ENCODE measurements at regions not wholly inside any gene's neighbourhood (a gene's known extent, or its start where the extent isn't known, plus 50 kb on each side); places are given as distances from the start of the nearest gene placed in this dataset.

DNA sequence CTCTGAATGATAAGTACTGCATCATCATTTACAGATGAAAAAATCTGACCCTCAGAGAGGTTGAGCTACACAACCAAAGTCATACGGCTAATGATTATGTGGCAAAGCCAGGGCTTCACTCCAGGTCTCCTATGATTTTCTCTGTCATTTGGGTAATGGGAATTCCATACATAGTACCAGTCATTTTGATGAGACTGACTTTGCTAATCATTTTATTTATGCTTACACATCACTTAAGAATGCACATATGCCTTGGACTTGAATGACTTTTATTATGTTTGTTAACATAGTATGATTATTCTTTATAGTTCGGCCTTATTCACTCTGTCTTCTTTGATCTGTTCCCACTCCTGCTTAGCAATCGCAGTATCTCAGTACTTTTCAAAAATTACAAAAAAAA lies 255.1 kb upstream of the GPRIN3 start:
- no peak overlapping the region for H3K4me2 ChIP-seq (ENCODE audit: control insufficient read depth, extremely low read depth, insufficient read depth, low read depth, low read length)
- H3K27ac ChIP-seq (ENCODE audit: control insufficient read depth, insufficient read depth, low read length), result no peak overlapping the region
- no peaks in the 10 kb centered on the region for H3K9me1 ChIP-seq (ENCODE audit: control insufficient read depth, extremely low read depth, insufficient read depth, low read length)
- no peak overlapping the region for H3K4me3 ChIP-seq (ENCODE audit: control insufficient read depth in 2 of 3, extremely low read depth in 1 of 3, insufficient read depth in 2 of 3, low read depth in 1 of 3, low read length in 3 of 3)
- DNase-seq (ENCODE audit: low read depth, low spot score), result no peak
- no peak for FAIRE-seq
- no peak overlapping the region for H2AFZ ChIP-seq (ENCODE audit: control insufficient read depth, low read length)
- no peaks in the 10 kb centered on the region for H3K27me3 ChIP-seq (ENCODE audit: control insufficient read depth, extremely low read depth, insufficient read depth, low read length)
- H3K4me1 ChIP-seq (ENCODE audit: control insufficient read depth, extremely low read depth, insufficient read depth, low read length), result no peaks in the 10 kb centered on the region
- H4K20me1 ChIP-seq (ENCODE audit: control insufficient read depth, extremely low read depth, insufficient read depth, low read length), result no peaks in the 10 kb centered on the region
- dilution Hi-C loops (cut with MboI; ENCODE audit: extremely low pct_ligation_motif_present, low sequenced_read_pairs), result no loop called here
- H3K79me2 ChIP-seq (ENCODE audit: control insufficient read depth, insufficient read depth, low read length), result no peaks in the 10 kb centered on the region
- no peaks in the 10 kb centered on the region for H3K36me3 ChIP-seq (ENCODE audit: control insufficient read depth in 2 of 2, extremely low read depth in 1 of 2, insufficient read depth in 2 of 2, low read length in 2 of 2)
- TF ChIP-seq CTCF (optimal IDR thresholded peaks at IDR 0.05 in 1 of 3, IDR thresholded peaks at IDR 0.05 in 1 of 3, conservative IDR thresholded peaks at IDR 0.05 in 1 of 3; ENCODE audit: extremely low read depth in 1 of 3, insufficient read depth in 2 of 3, low read length in 3 of 3) (no peak), EZH2 (IDR thresholded peaks at IDR 0.05; ENCODE audit: low read length) (no peak)
- no peak overlapping the region for H3K9ac ChIP-seq (ENCODE audit: control insufficient read depth, extremely low read depth, insufficient read depth, low read length)
- no peaks in the 10 kb centered on the region for H3K9me3 ChIP-seq (ENCODE audit: control insufficient read depth, low read depth, low read length)

GRCh38 chr4:89561048-89561447 lies 253.4 kb upstream of the GPRIN3 start:
- no peaks in the 10 kb centered on the region for H3K4me1 ChIP-seq (ENCODE audit: control insufficient read depth, extremely low read depth, insufficient read depth, low read length)
- H3K27me3 ChIP-seq (ENCODE audit: control insufficient read depth, extremely low read depth, insufficient read depth, low read length), result no peaks in the 10 kb centered on the region
- no peaks in the 10 kb centered on the region for H3K9me1 ChIP-seq (ENCODE audit: control insufficient read depth, extremely low read depth, insufficient read depth, low read length)
- no peaks in the 10 kb centered on the region for H3K79me2 ChIP-seq (ENCODE audit: control insufficient read depth, insufficient read depth, low read length)
- DNase-seq (ENCODE audit: low read depth, low spot score) (no peak), FAIRE-seq (no peak)
- no peaks in the 10 kb centered on the region for H4K20me1 ChIP-seq (ENCODE audit: control insufficient read depth, extremely low read depth, insufficient read depth, low read length)
- no peak overlapping the region for H3K27ac ChIP-seq (ENCODE audit: control insufficient read depth, insufficient read depth, low read length)
- no peak overlapping the region for H3K9ac ChIP-seq (ENCODE audit: control insufficient read depth, extremely low read depth, insufficient read depth, low read length)
- H3K4me2 ChIP-seq (ENCODE audit: control insufficient read depth, extremely low read depth, insufficient read depth, low read depth, low read length), result no peak overlapping the region
- H3K9me3 ChIP-seq (ENCODE audit: control insufficient read depth, low read depth, low read length), result no peaks in the 10 kb centered on the region
- H3K36me3 ChIP-seq (ENCODE audit: control insufficient read depth in 2 of 2, extremely low read depth in 1 of 2, insufficient read depth in 2 of 2, low read length in 2 of 2), result no peaks in the 10 kb centered on the region
- no peak for TF ChIP-seq EZH2 (IDR thresholded peaks at IDR 0.05; ENCODE audit: low read length)
- no peak for TF ChIP-seq CTCF (optimal IDR thresholded peaks at IDR 0.05 in 1 of 3, IDR thresholded peaks at IDR 0.05 in 1 of 3, conservative IDR thresholded peaks at IDR 0.05 in 1 of 3; ENCODE audit: extremely low read depth in 1 of 3, insufficient read depth in 2 of 3, low read length in 3 of 3)
- no peak overlapping the region for H3K4me3 ChIP-seq (ENCODE audit: control insufficient read depth in 2 of 3, extremely low read depth in 1 of 3, insufficient read depth in 2 of 3, low read depth in 1 of 3, low read length in 3 of 3)
- no peak overlapping the region for H2AFZ ChIP-seq (ENCODE audit: control insufficient read depth, low read length)
- dilution Hi-C loops (cut with MboI; ENCODE audit: extremely low pct_ligation_motif_present, low sequenced_read_pairs), result no loop called here

Measured in keratinocyte (primary cell).